Brain microvascular endothelial cell (primary cell): ENCODE measurements at regions not wholly inside any gene's neighbourhood (a gene's known extent, or its start where the extent isn't known, plus 50 kb on each side); places are given as distances from the start of the nearest gene placed in this dataset.

Experiments
- DNase-seq: peaks from one replicate; pipeline ENCODE4 v3.0.0-alpha.2; 2020
- H3K27ac ChIP-seq: fragments of 250-450 bp; sonication (Bioruptor Pico); 2 replicates; pipeline ENCODE4 v1.5.1; 2020; ENCODE audit warnings: mild to moderate bottlenecking, moderate library complexity
- H3K27me3 ChIP-seq: fragments of 250-450 bp; sonication (Bioruptor Pico); replicated peaks from 2 replicates; pipeline ENCODE4 v1.5.1; 2020; ENCODE audit warnings: mild to moderate bottlenecking
- H3K36me3 ChIP-seq: fragments of 250-450 bp; sonication (Bioruptor Pico); replicated peaks from 2 replicates; pipeline ENCODE4 v1.5.1; 2020; ENCODE audit warnings: mild to moderate bottlenecking
- H3K4me3 ChIP-seq: 2 replicates; pipeline ENCODE4 v1.5.1; 2011; ENCODE audit warnings: low read depth, mild to moderate bottlenecking, control low read depth, low read length, moderate library complexity
- CTCF ChIP-seq: IDR thresholded peaks from 2 replicates; pipeline ENCODE4 v1.5.1; 2011; ENCODE audit warnings: low read depth, mild to moderate bottlenecking, moderate library complexity, low read length, control low read depth, inconsistent platforms; ENCODE audit errors: missing control alignments
- in situ Hi-C: cut with HindIII; loops from 2 replicates; pipeline ENCODE4 v1.10.0; 2017; ENCODE audit warnings: low sequenced_read_pairs, low pct_ligation_motif_present

DNA sequence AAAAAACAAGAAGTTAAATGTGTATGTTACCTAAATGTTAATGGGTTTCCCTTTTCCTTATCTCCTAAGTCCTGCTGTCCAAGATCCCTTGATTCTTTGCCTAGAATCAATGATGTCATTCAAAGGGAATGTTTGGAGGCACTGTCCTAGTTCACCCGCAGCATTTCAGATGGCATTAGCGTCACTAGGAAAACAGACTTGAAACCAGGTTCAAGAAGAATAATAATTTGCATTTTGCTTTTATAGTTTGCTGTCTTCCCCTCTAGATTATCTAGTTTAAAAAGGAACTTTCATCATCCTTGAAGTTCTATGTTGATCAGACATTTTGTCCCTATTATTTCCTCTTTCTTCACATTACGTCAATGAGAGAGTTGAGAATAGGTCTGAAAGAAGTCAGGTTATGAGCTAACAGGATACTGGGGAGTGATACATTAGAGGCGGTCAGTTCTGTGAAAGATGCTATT is 234.1 kb upstream of the PGRMC2 start:
- no peak for TF ChIP-seq CTCF
- Histone ChIP-seq H3K27me3 (no peaks in the 10 kb centered on the region), H3K27ac (peak overlapping the region; percentile 32), H3K36me3 (no peaks in the 10 kb centered on the region), H3K4me3 (no peak overlapping the region)
- in situ Hi-C loops: no loop called here
- peak; percentile 53 for DNase-seq

GRCh38 chr4:128521156-128521555 is 233.5 kb upstream of the PGRMC2 start:
- Histone ChIP-seq H3K27ac (peak overlapping the region; percentile 32), H3K36me3 (no peaks in the 10 kb centered on the region), H3K4me3 (no peak overlapping the region), H3K27me3 (no peaks in the 10 kb centered on the region)
- TF ChIP-seq CTCF: no peak
- no peak for DNase-seq
- in situ Hi-C loops: no loop called here

DNA sequence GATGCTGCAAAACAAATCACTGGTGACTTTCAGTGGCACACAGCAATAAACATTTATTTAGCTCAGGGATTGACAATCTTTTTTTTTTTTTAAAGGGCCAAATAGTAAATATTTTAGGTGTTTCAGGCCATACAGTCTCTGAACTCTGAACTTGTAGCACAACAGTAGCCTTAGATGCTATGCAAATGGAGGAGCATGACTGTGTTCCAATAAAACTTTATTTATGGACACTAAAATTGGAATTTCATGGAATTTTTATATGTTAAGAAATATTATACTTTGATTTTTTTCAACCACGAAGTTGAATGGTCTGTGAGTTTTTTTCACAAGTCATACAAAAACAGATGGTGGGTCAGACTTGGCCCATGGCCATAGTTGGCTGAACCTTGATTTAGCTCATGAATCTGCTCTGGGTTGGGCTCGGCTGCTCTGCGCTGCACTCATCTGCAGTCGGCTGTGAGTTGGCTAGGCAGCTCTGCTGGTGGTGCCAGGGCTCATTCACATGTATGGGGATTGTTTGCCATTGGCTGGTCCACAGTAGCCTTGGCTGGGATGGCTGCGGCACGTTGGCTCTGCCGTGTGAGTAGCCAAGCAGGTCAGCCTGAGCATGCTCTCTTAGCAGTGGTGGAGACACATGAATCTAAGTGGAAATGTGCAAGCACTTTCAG is 231.7 kb upstream of the PGRMC2 start:
- no peaks in the 10 kb centered on the region for H3K27me3 ChIP-seq
- no peaks in the 10 kb centered on the region for H3K36me3 ChIP-seq
- in situ Hi-C loops: no loop called here
- TF ChIP-seq CTCF: no peak
- no peak overlapping the region for H3K4me3 ChIP-seq
- DNase-seq: no peak
- H3K27ac ChIP-seq: peak overlapping the region; percentile 91

DNA sequence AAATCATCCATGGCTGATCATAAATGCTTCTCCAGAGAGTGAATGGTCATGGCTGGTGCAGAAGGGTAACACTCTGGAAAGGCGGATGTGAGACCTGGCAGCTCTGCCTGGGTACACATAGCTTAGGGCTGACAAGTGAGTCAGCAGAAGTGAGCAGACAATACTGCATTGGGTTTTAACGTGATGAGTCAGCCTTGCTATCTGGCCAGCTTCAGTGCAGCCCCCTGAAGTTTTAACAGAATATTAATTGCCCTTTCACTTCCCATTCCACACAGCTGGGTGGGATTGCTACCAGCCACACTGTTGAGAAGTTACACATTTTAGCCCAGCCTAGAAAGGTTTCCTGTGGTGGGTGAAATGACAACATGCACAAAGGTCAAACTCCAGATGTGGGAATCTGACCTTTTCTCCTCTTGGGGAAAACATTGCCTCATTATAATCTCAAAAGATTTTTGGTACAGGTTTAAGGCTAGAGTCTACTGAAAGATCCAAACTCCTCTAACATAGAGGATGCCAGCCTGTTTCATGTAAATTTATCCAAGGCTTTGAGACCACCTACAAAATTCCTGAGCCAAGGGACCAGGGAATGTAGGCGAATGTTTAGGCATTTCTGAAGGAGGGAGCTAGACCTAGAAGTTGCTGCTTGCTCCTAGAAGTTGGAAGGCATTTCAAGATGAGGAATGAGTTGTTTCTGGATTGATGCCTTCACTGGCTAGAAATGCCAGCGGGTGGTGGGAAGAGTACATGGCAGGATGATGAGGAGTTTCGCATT is 230.3 kb upstream of the PGRMC2 start:
- no peak for TF ChIP-seq CTCF
- peak; percentile 90 for DNase-seq
- Histone ChIP-seq H3K36me3 (no peaks in the 10 kb centered on the region), H3K4me3 (no peak overlapping the region), H3K27ac (peak overlapping the region; percentile 91), H3K27me3 (no peaks in the 10 kb centered on the region)
- in situ Hi-C loops: no loop called here

GRCh38 chr4:128517096-128517738 is 229.6 kb upstream of the PGRMC2 start:
- no peak for TF ChIP-seq CTCF
- Histone ChIP-seq H3K36me3 (no peaks in the 10 kb centered on the region), H3K27ac (peak overlapping the region; percentile 91), H3K4me3 (no peak overlapping the region), H3K27me3 (no peaks in the 10 kb centered on the region)
- DNase-seq: no peak
- in situ Hi-C loops: no loop called here
